ENCODE measurements at regions not wholly inside any gene's neighbourhood (a gene's known extent, or its start where the extent isn't known, plus 50 kb on each side); places are given as distances from the start of the nearest gene placed in this dataset.

DNA sequence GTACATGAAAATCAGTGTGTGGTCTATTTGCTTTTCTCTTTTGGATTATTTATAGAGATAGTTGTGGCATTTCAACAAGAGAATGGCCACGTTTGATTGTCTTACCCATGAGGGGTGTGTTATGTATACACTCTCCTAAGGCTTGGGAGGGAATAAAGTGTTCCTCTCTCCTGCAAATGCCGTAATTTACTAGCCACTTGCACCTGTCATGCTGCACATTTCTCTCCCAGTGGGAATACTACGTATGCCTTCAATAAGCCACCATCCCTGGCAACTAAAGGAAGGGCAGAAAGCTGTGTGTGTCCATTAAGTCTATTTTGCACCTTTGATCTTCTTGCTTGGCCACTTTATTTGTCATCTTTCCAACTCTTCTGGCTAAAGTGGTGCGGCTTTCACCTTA is 541.2 kb downstream of the QKI start:
- no peak for DNase-seq (ENCODE audit: low read depth in 2 of 2)

DNA sequence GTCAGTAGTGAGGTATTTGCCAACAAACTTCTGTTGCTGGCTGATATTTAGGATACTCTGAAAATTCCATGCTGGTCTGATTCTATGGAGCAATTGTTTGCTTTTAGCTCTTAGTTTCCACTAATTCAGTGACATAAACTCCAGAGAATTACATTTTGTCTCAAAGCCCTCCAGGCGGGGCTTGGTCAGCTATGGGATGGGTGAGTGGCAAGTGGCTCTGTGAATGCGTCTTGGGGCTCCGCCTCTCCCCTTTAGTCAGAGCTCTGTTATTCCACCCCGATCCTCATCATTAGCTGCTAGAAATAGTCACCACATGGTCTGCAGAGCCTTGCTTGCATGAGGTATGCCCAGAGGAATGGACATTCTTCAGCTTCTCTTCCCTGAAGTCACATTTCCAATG is 540.6 kb downstream of the QKI start:
- DNase-seq (ENCODE audit: low read depth in 2 of 2) = no peak

GRCh38 chr6:163954088-163954775 is 539.7 kb downstream of the QKI start:
- no peak for DNase-seq (ENCODE audit: low read depth in 2 of 2)

GRCh38 chr6:163952005-163952404 is 537.5 kb downstream of the QKI start:
- no peak for DNase-seq (ENCODE audit: low read depth in 2 of 2)

DNA sequence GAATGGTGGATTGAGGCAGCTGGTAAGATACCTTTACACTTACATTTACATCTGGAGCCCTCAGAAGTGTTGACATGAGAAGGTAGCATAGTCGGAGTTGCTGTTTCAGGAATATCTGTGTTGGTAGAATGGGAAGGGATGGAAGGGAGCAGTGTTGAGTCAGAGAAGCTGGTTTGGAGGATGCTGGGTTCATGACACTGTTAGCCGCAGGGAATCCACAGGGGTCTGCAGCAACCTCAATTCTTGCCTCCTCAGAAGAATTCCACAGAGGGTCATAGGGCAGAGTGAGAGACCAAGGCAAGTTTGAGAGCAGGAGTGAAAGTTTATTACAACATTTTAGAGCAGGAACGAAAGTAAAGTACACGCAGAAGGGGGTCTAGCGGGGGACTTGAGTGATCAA is 536.8 kb downstream of the QKI start:
- no peak for DNase-seq (ENCODE audit: low read depth in 2 of 2)

DNA sequence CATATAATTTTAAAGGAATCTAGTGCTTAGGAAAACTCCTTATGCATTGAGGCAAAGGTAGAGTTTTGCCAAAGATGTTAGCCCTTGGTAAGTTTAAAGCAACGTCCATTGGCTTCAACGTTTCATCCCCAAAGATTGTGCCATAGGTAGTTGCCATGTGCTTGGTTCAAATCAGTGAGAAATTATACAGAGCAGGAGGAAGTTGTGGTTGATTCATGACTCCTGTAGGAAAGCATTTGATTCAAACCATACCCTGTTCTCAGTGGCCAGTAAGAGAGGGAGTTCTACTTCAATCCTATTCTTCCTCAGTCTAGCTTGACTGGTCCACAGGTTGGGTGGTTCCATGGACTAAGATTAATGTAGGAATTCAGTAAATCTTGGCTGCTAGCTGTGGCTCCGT is 535.6 kb downstream of the QKI start:
- DNase-seq (ENCODE audit: low read depth in 2 of 2) = no peak

DNA sequence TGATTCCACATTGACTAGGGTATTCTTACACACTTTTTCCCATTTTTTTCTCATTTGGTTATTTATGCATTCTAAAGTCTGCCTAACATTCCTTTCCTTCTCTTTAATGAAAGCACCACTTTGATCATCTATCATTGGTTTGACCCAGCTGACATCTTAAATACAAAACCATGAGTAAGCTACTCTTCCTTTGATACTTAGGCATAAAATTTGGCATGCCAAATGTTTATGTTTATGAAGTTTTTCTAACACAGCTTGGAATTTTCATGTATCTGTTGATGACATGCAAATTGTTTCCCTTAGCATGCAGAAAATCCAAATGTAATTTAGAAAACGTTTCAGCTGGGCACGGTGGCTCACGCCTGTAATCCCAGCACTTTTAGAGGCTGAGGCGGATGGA is 534.9 kb downstream of the QKI start:
- DNase-seq (ENCODE audit: low read depth in 2 of 2) = no peak

- DNase-seq (ENCODE audit: low read depth in 2 of 2) = no peak
Measured at GRCh38 chr6:163948250-163948649, 533.7 kb downstream of the QKI start.

DNA sequence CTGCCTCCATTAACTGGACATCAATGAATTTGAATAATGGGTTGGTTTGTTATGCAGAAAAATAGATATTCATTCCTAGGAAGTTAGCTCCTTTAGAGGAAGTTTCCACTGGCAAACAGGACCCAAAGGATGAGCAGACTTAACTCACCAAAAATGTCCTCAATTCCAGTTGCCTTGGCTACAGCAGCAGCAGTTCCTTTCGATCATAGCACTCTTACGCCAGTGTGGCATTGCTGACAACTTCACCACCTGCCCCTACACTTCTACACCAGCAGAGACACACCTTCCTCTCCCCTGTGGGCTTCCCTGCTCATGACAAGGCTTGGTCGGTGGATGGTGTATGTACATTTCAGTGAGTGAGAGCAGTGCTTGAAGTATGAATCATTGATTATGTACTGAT is 532.8 kb downstream of the QKI start:
- DNase-seq (ENCODE audit: low read depth in 2 of 2) = no peak

- no peak for DNase-seq (ENCODE audit: low read depth in 2 of 2)
Measured at GRCh38 chr6:163946437-163946836, 531.9 kb downstream of the QKI start.

GRCh38 chr6:163945808-163946207 is 531.3 kb downstream of the QKI start:
- no peak for DNase-seq (ENCODE audit: low read depth in 2 of 2)

- DNase-seq (ENCODE audit: low read depth in 2 of 2) = no peak
Measured at GRCh38 chr6:163944897-163945296, 530.4 kb downstream of the QKI start.

GRCh38 chr6:163943607-163944385 is 529.3 kb downstream of the QKI start:
- DNase-seq (ENCODE audit: low read depth in 2 of 2) = no peak

DNA sequence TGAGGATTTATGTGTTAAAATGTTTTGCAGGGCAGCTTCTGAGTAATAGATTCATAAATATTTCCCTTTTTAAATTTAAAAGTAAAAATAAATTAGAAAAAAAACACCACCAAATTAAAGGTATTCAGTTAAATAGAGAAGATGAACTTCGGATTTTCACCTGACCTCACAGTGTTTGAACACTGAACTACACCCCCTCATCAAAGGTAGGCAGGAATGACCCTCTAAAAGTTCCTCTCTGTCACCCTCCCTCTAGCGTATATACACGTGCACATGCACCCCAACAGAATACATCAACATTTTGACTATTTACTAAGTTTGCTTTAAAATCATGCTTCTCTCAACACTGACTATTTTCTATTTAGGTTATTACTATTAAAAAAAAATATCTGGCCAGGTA is 528.3 kb downstream of the QKI start:
- no peak for DNase-seq (ENCODE audit: low read depth in 2 of 2)

- DNase-seq (ENCODE audit: low read depth in 2 of 2) = no peak
Measured at GRCh38 chr6:163941624-163941976, 527.1 kb downstream of the QKI start.

- no peak for DNase-seq (ENCODE audit: low read depth in 2 of 2)
Measured at GRCh38 chr6:163940705-163941623, 526.4 kb downstream of the QKI start.

- no peak for DNase-seq (ENCODE audit: low read depth in 2 of 2)
Measured at GRCh38 chr6:163937071-163937470, 522.6 kb downstream of the QKI start.

DNA sequence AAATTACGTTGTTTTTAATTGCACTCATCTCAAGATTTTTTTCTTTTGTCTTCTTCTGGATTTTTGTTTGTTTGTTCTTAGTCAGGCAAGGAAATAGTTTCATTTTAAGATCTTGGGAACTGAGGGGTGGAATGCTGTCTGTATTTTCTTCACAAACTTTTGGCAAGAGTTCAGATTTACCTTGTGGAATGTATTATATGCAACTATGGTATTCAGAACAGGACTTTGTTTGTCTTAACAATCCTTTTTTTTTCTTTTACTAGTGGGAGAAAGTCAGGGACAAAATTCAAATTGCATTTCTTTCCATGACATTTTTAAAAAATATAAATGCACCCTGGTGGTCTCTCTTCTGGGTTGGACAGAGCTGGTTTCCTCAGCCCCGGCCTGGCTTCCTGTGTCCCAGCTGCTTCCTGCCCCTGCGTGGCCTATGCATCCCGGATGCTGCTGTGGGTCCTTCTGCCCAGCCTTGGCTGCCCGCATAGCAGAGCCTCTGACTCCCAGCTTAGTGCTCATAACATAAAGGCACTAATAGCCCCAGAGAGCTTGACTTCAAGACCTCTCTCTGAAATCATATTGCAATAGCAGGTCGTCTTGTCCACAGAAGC is 520.7 kb downstream of the QKI start:
- no peak for DNase-seq (ENCODE audit: low read depth in 2 of 2)

- DNase-seq (ENCODE audit: low read depth in 2 of 2) = no peak
Measured at GRCh38 chr6:163930012-163930411, 515.5 kb downstream of the QKI start.

DNA sequence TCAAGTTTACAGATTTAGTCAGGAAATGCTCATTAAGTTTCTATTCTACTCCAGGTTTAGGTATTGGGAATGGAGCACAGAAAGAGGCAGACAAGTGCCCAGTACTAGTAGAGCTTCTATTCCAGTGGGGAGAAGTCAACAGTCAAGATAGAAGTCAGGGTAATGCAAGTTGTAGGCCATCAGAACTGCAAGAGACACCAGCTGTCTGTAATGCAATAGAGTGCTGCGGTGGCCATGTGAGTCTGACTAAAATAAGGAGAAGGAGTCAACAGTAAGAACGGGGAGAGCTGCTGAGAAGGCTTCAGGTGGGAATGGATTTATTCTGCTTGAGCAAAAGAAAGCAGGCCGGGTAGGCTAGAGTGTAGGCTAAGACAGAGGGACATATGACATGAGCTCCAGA is 515.0 kb downstream of the QKI start:
- no peak for DNase-seq (ENCODE audit: low read depth in 2 of 2)

DNA sequence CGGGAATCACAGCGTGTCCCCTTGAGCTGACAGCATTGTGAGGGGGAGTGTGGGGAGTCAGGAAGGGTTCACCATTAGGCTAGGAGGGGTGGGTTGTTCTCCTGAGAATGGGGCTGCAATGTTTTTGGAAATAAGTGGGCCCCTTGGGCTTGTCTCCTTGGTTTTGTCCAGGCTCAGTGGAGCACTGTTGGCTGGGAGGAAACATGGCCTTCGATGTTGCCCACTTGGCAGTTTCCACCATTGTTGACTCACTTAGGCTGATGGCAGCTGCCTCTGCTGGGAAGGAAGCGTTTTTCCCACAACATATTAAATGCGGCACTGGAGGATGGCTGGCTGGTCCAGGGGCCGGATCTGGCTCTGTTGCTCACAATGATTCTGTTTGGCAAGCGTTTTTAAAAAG is 512.1 kb downstream of the QKI start:
- no peak for DNase-seq (ENCODE audit: low read depth in 2 of 2)

DNA sequence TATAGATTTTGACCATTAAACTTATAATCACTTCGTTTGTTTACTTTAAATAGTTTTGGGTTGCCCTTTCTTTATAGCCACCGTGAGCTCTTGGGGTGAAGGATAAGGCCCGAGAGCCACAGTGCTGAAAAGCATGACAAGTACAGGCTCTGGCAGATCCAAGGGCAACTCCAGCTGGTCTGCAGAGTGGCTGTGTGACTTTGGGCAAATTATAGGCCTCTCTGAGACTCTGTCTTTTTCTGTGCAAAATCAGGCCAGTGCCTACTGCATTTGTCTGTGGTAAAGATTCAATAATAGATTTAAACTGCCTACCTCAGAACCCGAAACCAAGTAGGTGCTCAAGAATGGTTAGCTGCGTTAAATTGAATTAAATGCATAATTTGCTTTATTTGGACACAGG is 511.3 kb downstream of the QKI start:
- DNase-seq (ENCODE audit: low read depth in 2 of 2) = no peak
